AG09309 (cell line): ENCODE measurements at regions not wholly inside any gene's neighbourhood (a gene's known extent, or its start where the extent isn't known, plus 50 kb on each side); places are given as distances from the start of the nearest gene placed in this dataset.
"Not testable (repeated sequence)": the region's sequence is repeated elsewhere in the genome, so short reads cannot be mapped to it uniquely, and the experiment has no call there.

ENCODE experiments used
- DNase-seq: peaks from one replicate; pipeline ENCODE4 v3.0.0-alpha.2; 2010; ENCODE audit warnings: low read depth
- H3K4me3 ChIP-seq: 2 replicates; pipeline ENCODE4 v1.5.1; 2011; ENCODE audit warnings: mild to moderate bottlenecking, low read depth, low read length, moderate library complexity; ENCODE audit not compliant: control insufficient read depth
- TF ChIP-seq, protein P1 (sequence below): IDR thresholded peaks from 2 replicates; pipeline ENCODE4 v1.5.1; 2011; ENCODE audit warnings: mild to moderate bottlenecking, low read depth, low read length, inconsistent platforms; ENCODE audit not compliant: insufficient read depth, control insufficient read depth; ENCODE audit errors: missing control alignments

DNA sequence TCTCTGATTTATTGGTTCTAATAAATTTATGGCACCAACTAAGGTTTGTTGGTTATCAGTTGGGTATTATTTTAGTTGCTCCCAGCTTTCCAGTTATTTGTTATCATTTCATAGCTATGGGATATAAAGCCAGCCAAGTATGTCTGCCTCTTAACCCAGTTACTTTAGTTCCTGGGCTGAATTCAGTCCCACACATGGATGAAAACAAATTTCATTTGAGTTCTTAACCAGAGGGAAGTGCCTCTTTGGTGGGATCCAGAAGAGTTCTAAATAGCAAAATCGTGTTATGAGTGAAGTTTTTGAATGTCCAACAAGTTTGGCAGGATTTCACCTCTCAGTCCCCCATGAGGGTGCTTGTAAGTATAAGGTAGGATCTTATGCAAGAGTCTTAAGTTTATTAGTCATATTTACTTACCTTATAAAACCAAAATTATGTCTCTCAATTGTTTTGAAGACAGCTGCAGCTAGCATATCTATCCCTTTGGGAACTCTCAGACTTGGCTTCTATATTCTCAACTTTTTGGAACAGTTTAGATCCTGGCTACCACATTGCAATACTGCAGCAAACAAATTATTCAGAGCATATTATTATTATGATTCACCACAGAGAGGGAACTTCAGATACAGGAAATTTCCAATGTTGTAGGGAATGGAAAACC, 683.6 kb downstream of the BCKDHB start:
- no peak for DNase-seq
- no peak overlapping the region for H3K4me3 ChIP-seq
- TF ChIP-seq, protein P1, sequence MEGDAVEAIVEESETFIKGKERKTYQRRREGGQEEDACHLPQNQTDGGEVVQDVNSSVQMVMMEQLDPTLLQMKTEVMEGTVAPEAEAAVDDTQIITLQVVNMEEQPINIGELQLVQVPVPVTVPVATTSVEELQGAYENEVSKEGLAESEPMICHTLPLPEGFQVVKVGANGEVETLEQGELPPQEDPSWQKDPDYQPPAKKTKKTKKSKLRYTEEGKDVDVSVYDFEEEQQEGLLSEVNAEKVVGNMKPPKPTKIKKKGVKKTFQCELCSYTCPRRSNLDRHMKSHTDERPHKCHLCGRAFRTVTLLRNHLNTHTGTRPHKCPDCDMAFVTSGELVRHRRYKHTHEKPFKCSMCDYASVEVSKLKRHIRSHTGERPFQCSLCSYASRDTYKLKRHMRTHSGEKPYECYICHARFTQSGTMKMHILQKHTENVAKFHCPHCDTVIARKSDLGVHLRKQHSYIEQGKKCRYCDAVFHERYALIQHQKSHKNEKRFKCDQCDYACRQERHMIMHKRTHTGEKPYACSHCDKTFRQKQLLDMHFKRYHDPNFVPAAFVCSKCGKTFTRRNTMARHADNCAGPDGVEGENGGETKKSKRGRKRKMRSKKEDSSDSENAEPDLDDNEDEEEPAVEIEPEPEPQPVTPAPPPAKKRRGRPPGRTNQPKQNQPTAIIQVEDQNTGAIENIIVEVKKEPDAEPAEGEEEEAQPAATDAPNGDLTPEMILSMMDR = no peak

- not testable (repeated sequence) for DNase-seq
Observed at GRCh38 chr6:80783271-80783670, 676.8 kb downstream of the BCKDHB start.

DNA sequence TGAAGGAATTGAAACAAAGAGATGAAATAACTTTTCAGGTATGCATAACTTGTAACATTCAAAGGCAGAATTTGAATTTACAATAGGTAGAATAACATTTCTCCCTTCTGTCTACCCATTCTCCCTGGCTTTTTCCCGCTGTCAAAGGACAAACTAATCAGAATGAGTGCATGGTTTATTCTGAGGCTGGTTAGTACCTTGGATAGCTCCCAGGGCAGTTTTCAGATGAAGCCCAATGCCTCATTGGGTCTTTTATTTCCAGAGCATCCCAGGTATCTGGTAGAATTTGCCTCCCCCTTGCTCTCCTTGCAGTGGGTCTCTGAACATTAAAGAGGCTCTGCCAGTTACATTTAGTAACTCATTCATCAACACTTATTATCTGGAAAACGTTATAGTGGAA, 665.5 kb downstream of the BCKDHB start:
- no peak for DNase-seq
- TF ChIP-seq, protein P1 = no peak

More at GRCh38 chr6:80783271-80783670, 676.8 kb downstream of the BCKDHB start:
- H3K4me3 ChIP-seq = not testable (repeated sequence)

GRCh38 chr6:80769106-80769505, 662.6 kb downstream of the BCKDHB start:
- no peak overlapping the region for H3K4me3 ChIP-seq
- DNase-seq = no peak
- TF ChIP-seq, protein P1 = no peak

More for the DNA sequence above, 665.5 kb downstream of the BCKDHB start:
- no peak overlapping the region for H3K4me3 ChIP-seq

DNA sequence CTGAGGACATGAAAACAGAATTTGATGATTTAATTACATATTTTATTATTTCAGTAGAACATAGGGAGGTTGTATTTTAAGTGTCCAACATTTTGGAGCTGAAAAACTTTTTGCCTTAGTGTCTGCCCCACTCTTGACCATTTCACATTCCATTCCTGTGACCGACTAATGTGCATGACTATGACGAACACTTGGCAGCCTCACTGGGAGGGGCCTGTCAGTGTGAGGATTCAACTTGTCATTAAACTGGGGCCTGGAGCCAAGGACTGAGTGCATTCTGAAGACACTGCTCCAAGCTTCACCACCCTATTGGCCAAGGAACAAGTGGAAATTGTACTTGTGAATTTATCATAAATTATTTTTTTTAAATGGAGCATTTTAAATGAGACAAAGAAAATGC, 661.3 kb downstream of the BCKDHB start:
- DNase-seq = peak; percentile 29
- H3K4me3 ChIP-seq = no peak overlapping the region
- TF ChIP-seq, protein P1 = no peak

- H3K4me3 ChIP-seq = no peak overlapping the region
- TF ChIP-seq, protein P1 = no peak
- DNase-seq = no peak
Observed at GRCh38 chr6:80744213-80744612, 637.7 kb downstream of the BCKDHB start.

GRCh38 chr6:80742481-80742880, 636.0 kb downstream of the BCKDHB start:
- DNase-seq = peak; percentile 27
- TF ChIP-seq, protein P1 = peak; percentile 53
- H3K4me3 ChIP-seq = no peak overlapping the region
